ENCODE measurements at regions not wholly inside any gene's neighbourhood (a gene's known extent, or its start where the extent isn't known, plus 50 kb on each side); places are given as distances from the start of the nearest gene placed in this dataset.

- Histone ChIP-seq H3K4me2 (ENCODE audit: extremely low read depth, insufficient read depth, low read length) (no peak overlapping the region), H3K79me2 (ENCODE audit: control insufficient read depth, insufficient read depth, low read length) (no peaks in the 10 kb centered on the region), H3K36me3 (ENCODE audit: control insufficient read depth, insufficient read depth, low read length) (no peaks in the 10 kb centered on the region), H3K9ac (ENCODE audit: insufficient read depth, low read length) (no peak overlapping the region), H3K4me1 (ENCODE audit: control insufficient read depth, extremely low read depth, insufficient read depth, low read length) (no peaks in the 10 kb centered on the region), H3K27ac (ENCODE audit: insufficient read depth, low read length) (no peak overlapping the region), H3K27me3 (ENCODE audit: control insufficient read depth, insufficient read depth, low read length) (no peaks in the 10 kb centered on the region), H2AFZ (ENCODE audit: low read length) (no peak overlapping the region), H4K20me1 (ENCODE audit: control insufficient read depth, extremely low read depth, insufficient read depth, low read length) (no peaks in the 10 kb centered on the region), H3K9me3 (ENCODE audit: control insufficient read depth, insufficient read depth, low read depth, low read length) (no peaks in the 10 kb centered on the region), H3K4me3 (replicated peaks in 1 of 4; ENCODE audit: control extremely low read depth in 1 of 4, insufficient read depth in 1 of 4, low read depth in 3 of 4, low read length in 4 of 4) (no peak overlapping the region)
- TF ChIP-seq CTCF (conservative IDR thresholded peaks at IDR 0.05 in 1 of 2, IDR thresholded peaks at IDR 0.05 in 1 of 2; ENCODE audit: low read depth in 1 of 2, low read length in 2 of 2) (no peak), EZH2 (IDR thresholded peaks at IDR 0.05; ENCODE audit: low read length, missing control alignments) (no peak)
- DNase-seq (ENCODE audit: low read depth in 2 of 2): no peak
Measured at GRCh38 chr6:133820208-133820607, 68.7 kb upstream of the TCF21 start.

DNA sequence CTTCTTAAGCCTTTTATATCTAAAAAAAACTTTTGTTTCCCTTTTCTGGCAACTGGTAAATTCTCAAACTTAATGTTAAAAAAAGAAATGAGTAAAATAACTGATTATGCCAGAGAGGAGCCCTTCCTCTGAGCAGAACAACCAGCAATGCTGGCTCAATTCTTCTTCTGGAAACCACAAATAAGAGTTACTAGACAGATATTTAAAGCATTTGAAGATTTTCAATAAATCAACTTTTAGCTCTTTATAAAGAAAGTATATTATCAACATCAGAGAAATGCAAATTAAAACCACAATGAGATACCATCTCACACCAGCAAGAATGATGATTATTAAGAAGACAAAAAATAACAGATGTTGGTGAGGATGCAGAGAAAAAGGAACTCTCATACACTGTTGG is 61.1 kb upstream of the TCF21 start:
- no peak overlapping the region for H3K4me3 ChIP-seq (replicated peaks in 1 of 4; ENCODE audit: control extremely low read depth in 1 of 4, insufficient read depth in 1 of 4, low read depth in 3 of 4, low read length in 4 of 4)
- H2AFZ ChIP-seq (ENCODE audit: low read length): no peak overlapping the region
- H4K20me1 ChIP-seq (ENCODE audit: control insufficient read depth, extremely low read depth, insufficient read depth, low read length): no peaks in the 10 kb centered on the region
- H3K9me3 ChIP-seq (ENCODE audit: control insufficient read depth, insufficient read depth, low read depth, low read length): no peaks in the 10 kb centered on the region
- no peak overlapping the region for H3K9ac ChIP-seq (ENCODE audit: insufficient read depth, low read length)
- H3K4me1 ChIP-seq (ENCODE audit: control insufficient read depth, extremely low read depth, insufficient read depth, low read length): no peaks in the 10 kb centered on the region
- H3K27me3 ChIP-seq (ENCODE audit: control insufficient read depth, insufficient read depth, low read length): no peaks in the 10 kb centered on the region
- no peak overlapping the region for H3K27ac ChIP-seq (ENCODE audit: insufficient read depth, low read length)
- TF ChIP-seq EZH2 (IDR thresholded peaks at IDR 0.05; ENCODE audit: low read length, missing control alignments): no peak
- TF ChIP-seq CTCF (conservative IDR thresholded peaks at IDR 0.05 in 1 of 2, IDR thresholded peaks at IDR 0.05 in 1 of 2; ENCODE audit: low read depth in 1 of 2, low read length in 2 of 2): no peak
- no peaks in the 10 kb centered on the region for H3K79me2 ChIP-seq (ENCODE audit: control insufficient read depth, insufficient read depth, low read length)
- H3K36me3 ChIP-seq (ENCODE audit: control insufficient read depth, insufficient read depth, low read length): no peaks in the 10 kb centered on the region
- H3K4me2 ChIP-seq (ENCODE audit: extremely low read depth, insufficient read depth, low read length): no peak overlapping the region
- peak in 1 of 2 donors; percentile 86 for DNase-seq (ENCODE audit: low read depth in 2 of 2)

DNA sequence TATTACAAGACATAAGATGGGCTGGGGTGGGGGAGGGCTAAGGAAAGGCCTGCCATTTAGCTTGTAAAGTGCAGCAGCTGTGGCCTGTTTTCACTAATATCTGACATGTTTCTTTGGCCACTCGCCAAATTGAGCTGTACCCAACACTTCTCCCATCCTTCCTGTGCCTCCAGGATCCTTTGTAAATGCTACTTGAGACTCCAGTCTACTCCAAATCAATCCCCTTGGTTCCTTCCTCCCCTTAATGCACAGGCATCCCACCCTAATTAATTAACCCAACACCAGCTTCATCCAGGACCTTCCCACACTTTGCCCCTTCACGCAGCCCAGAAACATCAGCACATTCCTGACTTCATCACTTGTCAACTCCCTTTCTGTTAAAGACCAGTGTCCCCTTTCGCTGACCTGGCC is 55.0 kb upstream of the TCF21 start:
- H3K4me3 ChIP-seq (replicated peaks in 1 of 4; ENCODE audit: control extremely low read depth in 1 of 4, insufficient read depth in 1 of 4, low read depth in 3 of 4, low read length in 4 of 4): no peak overlapping the region
- H2AFZ ChIP-seq (ENCODE audit: low read length): no peak overlapping the region
- H3K27ac ChIP-seq (ENCODE audit: insufficient read depth, low read length): no peak overlapping the region
- H3K27me3 ChIP-seq (ENCODE audit: control insufficient read depth, insufficient read depth, low read length): no peaks in the 10 kb centered on the region
- TF ChIP-seq EZH2 (IDR thresholded peaks at IDR 0.05; ENCODE audit: low read length, missing control alignments) (no peak), CTCF (conservative IDR thresholded peaks at IDR 0.05 in 1 of 2, IDR thresholded peaks at IDR 0.05 in 1 of 2; ENCODE audit: low read depth in 1 of 2, low read length in 2 of 2) (no peak)
- no peaks in the 10 kb centered on the region for H3K9me3 ChIP-seq (ENCODE audit: control insufficient read depth, insufficient read depth, low read depth, low read length)
- H3K9ac ChIP-seq (ENCODE audit: insufficient read depth, low read length): no peak overlapping the region
- no peaks in the 10 kb centered on the region for H4K20me1 ChIP-seq (ENCODE audit: control insufficient read depth, extremely low read depth, insufficient read depth, low read length)
- H3K79me2 ChIP-seq (ENCODE audit: control insufficient read depth, insufficient read depth, low read length): no peaks in the 10 kb centered on the region
- H3K36me3 ChIP-seq (ENCODE audit: control insufficient read depth, insufficient read depth, low read length): no peaks in the 10 kb centered on the region
- H3K4me2 ChIP-seq (ENCODE audit: extremely low read depth, insufficient read depth, low read length): no peak overlapping the region
- H3K4me1 ChIP-seq (ENCODE audit: control insufficient read depth, extremely low read depth, insufficient read depth, low read length): no peaks in the 10 kb centered on the region
- peak in 1 of 2 donors; percentile 80 for DNase-seq (ENCODE audit: low read depth in 2 of 2)

All from fibroblast of lung (primary cell).